Osteoblast (primary cell): ENCODE measurements at regions not wholly inside any gene's neighbourhood (a gene's known extent, or its start where the extent isn't known, plus 50 kb on each side); places are given as distances from the start of the nearest gene placed in this dataset.
A peak's percentile ranks its signal among the peaks of the same experiment; 100 is the strongest.
"Not testable (repeated sequence)": the region's sequence is repeated elsewhere in the genome, so short reads cannot be mapped to it uniquely, and the experiment has no call there.

Experiments used
- DNase-seq: peaks from one replicate; pipeline ENCODE4 v3.0.0; 2011; ENCODE audit warnings: low spot score, mixed read lengths; ENCODE audit not compliant: insufficient read length; ENCODE audit errors: missing footprints
- H2AFZ ChIP-seq: 2 replicates; pipeline ENCODE4 v1.6.0; 2011; ENCODE audit warnings: mild to moderate bottlenecking, low read length
- H3K27ac ChIP-seq: 2 replicates; pipeline ENCODE4 v1.5.1; 2011; ENCODE audit warnings: mild to moderate bottlenecking, low read depth, low read length, moderate library complexity
- H3K27me3 ChIP-seq: 2 replicates; pipeline ENCODE4 v1.6.0; 2012; ENCODE audit warnings: mild to moderate bottlenecking, control low read depth, inconsistent platforms, low read length, moderate library complexity; ENCODE audit not compliant: insufficient read depth
- H3K36me3 ChIP-seq: 2 replicates; pipeline ENCODE4 v1.5.1; 2011; ENCODE audit warnings: mild to moderate bottlenecking, low read length, control low read depth, moderate library complexity; ENCODE audit not compliant: insufficient read depth
- H3K4me1 ChIP-seq: 2 replicates; pipeline ENCODE4 v1.5.1; 2011; ENCODE audit warnings: mild to moderate bottlenecking, low read length, control low read depth, moderate library complexity; ENCODE audit not compliant: insufficient read depth
- H3K4me2 ChIP-seq: 2 replicates; pipeline ENCODE4 v1.6.0; 2011; ENCODE audit warnings: mild to moderate bottlenecking, low read length; ENCODE audit not compliant: insufficient read depth
- H3K4me3 ChIP-seq: fragments of 200-600 bp; sonication (generic); 3 replicates; pipeline ENCODE4 v1.5.1; 2012; ENCODE audit warnings: mild to moderate bottlenecking, low read length, inconsistent platforms; ENCODE audit not compliant: insufficient read depth
- H3K79me2 ChIP-seq: 2 replicates; pipeline ENCODE4 v1.6.0; 2012; ENCODE audit warnings: mild to moderate bottlenecking, low read length, control low read depth, inconsistent platforms; ENCODE audit not compliant: insufficient read depth
- H3K9me3 ChIP-seq: 2 replicates; pipeline ENCODE4 v1.5.1; 2011; ENCODE audit warnings: low read depth, low read length, control low read depth
- H4K20me1 ChIP-seq: 2 replicates; pipeline ENCODE4 v1.6.0; 2012; ENCODE audit warnings: mild to moderate bottlenecking, low read length, control low read depth; ENCODE audit not compliant: insufficient read depth
- CTCF ChIP-seq: IDR thresholded peaks from 2 replicates; pipeline ENCODE4 v1.5.1; 2011; ENCODE audit warnings: mild to moderate bottlenecking, low read depth, low read length, moderate library complexity; ENCODE audit errors: extremely low read depth

- not testable (repeated sequence) for H3K9me3 ChIP-seq, H3K4me3 ChIP-seq, H3K4me1 ChIP-seq
These were observed 117.1 kb downstream of the THSD1 start for GRCh38 chr13:52288891-52289290.

DNA sequence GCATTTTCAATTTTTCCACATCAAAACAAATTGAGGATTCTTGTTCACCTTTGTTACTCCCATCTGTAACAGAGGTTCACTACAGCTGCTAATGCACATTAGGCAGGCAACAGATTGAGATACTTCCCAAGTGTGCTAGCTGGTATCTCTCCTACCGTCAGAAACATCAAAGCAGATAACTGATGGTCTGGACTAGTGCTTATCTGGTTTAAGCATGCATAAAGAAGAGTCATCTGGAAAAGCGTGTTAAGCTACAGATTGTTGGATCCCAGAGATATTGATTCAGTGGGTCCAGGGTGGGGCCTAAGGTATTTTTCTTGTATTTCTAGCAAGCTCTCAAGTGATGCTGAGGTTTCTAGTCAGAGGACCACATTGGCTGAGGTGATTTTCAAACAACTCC lies 122.0 kb upstream of the NEK3 start:
- H3K4me2 ChIP-seq, H3K4me1 ChIP-seq, H3K4me3 ChIP-seq, H3K36me3 ChIP-seq, H4K20me1 ChIP-seq, H2AFZ ChIP-seq, H3K9me3 ChIP-seq, H3K27ac ChIP-seq, H3K27me3 ChIP-seq, H3K79me2 ChIP-seq, DNase-seq: not testable (repeated sequence)

More at GRCh38 chr13:52288891-52289290, 117.1 kb downstream of the THSD1 start:
- not testable (repeated sequence) for H2AFZ ChIP-seq, H3K79me2 ChIP-seq, H4K20me1 ChIP-seq, H3K36me3 ChIP-seq, H3K27ac ChIP-seq, H3K27me3 ChIP-seq, DNase-seq, H3K4me2 ChIP-seq

DNA sequence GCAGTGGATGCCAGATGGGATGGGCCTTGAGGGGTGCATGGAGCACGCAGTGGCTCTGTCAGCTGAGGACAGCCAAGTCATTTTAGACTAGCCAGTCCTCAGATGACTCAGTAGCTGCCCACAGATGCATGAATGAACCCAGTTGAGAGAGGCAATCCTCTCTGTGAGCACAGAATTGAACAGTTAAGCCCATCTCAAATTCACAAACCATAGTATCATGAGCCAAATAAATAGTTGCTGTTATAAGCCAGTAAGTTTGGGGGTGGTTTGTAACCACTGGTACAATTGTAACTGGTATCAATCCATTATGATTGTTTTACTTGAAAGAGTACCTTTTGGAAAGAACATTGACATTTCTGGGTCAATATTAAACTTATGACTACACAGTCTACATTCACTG lies 120.0 kb upstream of the NEK3 start:
- not testable (repeated sequence) for H3K36me3 ChIP-seq, H3K4me1 ChIP-seq, H3K27me3 ChIP-seq, H3K4me2 ChIP-seq, H3K4me3 ChIP-seq, H3K27ac ChIP-seq, DNase-seq, H4K20me1 ChIP-seq, H3K9me3 ChIP-seq, H2AFZ ChIP-seq, H3K79me2 ChIP-seq

- H3K4me3 ChIP-seq, H3K4me1 ChIP-seq, H3K9me3 ChIP-seq, H3K36me3 ChIP-seq, DNase-seq, H4K20me1 ChIP-seq, H2AFZ ChIP-seq, H3K27ac ChIP-seq, H3K79me2 ChIP-seq, H3K4me2 ChIP-seq, H3K27me3 ChIP-seq: not testable (repeated sequence)
These were observed 94.9 kb upstream of the NEK3 start for GRCh38 chr13:52254299-52254698.

GRCh38 chr13:52240752-52241151 lies 81.4 kb upstream of the NEK3 start:
- not testable (repeated sequence) for H3K36me3 ChIP-seq, H3K27me3 ChIP-seq, H3K79me2 ChIP-seq, H2AFZ ChIP-seq, H3K4me1 ChIP-seq, H3K4me2 ChIP-seq, H3K9me3 ChIP-seq, DNase-seq, H4K20me1 ChIP-seq, H3K27ac ChIP-seq, H3K4me3 ChIP-seq

DNA sequence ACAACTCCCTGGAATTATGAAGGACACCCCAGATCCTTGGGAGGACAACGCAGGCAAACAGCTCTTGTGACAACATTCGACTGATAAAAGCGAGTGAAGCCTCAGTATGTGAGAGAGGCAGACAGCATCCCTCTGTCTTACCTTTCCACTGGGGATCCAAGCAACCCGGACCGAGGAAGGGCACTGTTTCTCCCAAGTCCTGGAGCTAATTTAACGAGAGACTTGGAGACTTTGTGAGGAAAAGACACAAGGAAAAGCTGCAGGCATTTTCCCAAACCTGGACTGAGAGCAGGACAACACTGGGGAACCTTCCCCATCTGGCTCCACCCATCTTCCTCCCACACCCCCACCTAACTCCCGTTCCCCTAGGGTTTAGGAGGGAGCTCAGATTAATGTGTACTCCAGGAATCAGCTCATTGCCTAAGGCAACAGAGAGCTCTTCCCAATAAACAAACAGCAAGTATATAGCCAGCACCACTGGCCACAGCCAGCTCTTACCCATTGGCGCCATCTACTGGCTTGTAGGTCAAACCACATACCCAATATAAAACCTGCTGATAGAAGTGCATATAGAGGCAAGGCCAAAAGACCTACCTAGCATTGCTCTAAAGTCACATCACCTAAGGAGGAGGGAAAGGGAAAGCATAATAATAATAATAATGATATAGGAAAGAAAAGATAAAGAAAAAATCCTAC lies 76.7 kb upstream of the NEK3 start:
- not testable (repeated sequence) for DNase-seq, H2AFZ ChIP-seq, H3K27me3 ChIP-seq

DNA sequence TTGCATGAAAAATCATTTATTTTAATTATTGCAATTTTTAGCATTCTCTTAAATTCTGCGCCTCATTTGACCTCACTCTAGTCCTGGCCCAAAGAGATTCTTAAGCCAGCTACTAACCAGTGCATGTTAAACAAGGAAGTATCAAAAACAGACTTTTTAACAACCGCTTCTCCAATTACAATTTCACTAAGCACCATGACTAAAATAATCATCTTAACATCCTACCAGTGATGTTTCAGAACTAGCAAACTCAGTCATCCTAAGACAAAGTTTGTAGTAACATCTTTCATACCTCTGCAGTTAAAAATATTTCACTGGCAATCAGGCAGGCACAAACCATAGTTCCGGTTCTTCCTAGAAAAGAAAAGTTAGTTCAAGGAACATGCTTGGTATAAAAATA lies 75.5 kb upstream of the NEK3 start:
- not testable (repeated sequence) for H3K9me3 ChIP-seq, H3K4me1 ChIP-seq, H2AFZ ChIP-seq, H3K4me2 ChIP-seq, H3K79me2 ChIP-seq, H3K27me3 ChIP-seq, H3K36me3 ChIP-seq, H3K27ac ChIP-seq, DNase-seq, H3K4me3 ChIP-seq, H4K20me1 ChIP-seq

More for the DNA sequence above, 76.7 kb upstream of the NEK3 start:
- not testable (repeated sequence) for H3K79me2 ChIP-seq, H3K27ac ChIP-seq, H3K4me3 ChIP-seq, H3K9me3 ChIP-seq, H4K20me1 ChIP-seq, H3K4me1 ChIP-seq, H3K36me3 ChIP-seq
- TF ChIP-seq CTCF = peak; percentile 46
- H3K4me2 ChIP-seq = peak overlapping the region; percentile 21

DNA sequence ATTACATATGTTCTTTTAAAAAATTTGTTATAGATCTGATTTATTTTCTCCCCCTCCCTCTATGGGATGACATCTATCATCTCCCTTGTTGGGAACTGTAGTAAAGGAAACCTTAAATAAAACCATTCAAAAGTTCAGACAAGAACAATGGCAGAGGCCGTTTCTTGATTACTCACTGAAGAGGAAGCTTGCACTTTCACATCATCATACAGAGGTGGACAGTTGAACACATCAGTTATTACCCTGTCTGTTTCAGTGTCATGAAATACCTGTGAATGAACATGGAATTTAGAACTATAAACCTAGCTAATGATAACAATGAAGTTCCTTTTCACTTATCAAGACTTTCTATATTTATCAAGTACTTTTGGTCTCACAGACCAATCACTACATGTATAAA lies 63.7 kb upstream of the NEK3 start:
- not testable (repeated sequence) for H3K4me3 ChIP-seq, H3K4me2 ChIP-seq, DNase-seq, H3K36me3 ChIP-seq, H3K9me3 ChIP-seq, H4K20me1 ChIP-seq, H3K27me3 ChIP-seq, H3K79me2 ChIP-seq, H2AFZ ChIP-seq, H3K27ac ChIP-seq, H3K4me1 ChIP-seq
